Epithelial cell of proximal tubule (primary cell): ENCODE measurements at regions not wholly inside any gene's neighbourhood (a gene's known extent, or its start where the extent isn't known, plus 50 kb on each side); places are given as distances from the start of the nearest gene placed in this dataset.

Experiments
- DNase-seq: peaks from one replicate; pipeline ENCODE4 v3.0.0-alpha.2; 2011; ENCODE audit warnings: low read depth
- H3K4me3 ChIP-seq: 2 replicates; pipeline ENCODE4 v1.5.1; 2011; ENCODE audit warnings: low read depth, mild to moderate bottlenecking, low read length
- TF ChIP-seq, protein P1 (sequence below): conservative IDR thresholded peaks from 2 replicates; pipeline ENCODE4 v1.5.1; 2012; ENCODE audit warnings: low read depth, mild to moderate bottlenecking, low read length

DNA sequence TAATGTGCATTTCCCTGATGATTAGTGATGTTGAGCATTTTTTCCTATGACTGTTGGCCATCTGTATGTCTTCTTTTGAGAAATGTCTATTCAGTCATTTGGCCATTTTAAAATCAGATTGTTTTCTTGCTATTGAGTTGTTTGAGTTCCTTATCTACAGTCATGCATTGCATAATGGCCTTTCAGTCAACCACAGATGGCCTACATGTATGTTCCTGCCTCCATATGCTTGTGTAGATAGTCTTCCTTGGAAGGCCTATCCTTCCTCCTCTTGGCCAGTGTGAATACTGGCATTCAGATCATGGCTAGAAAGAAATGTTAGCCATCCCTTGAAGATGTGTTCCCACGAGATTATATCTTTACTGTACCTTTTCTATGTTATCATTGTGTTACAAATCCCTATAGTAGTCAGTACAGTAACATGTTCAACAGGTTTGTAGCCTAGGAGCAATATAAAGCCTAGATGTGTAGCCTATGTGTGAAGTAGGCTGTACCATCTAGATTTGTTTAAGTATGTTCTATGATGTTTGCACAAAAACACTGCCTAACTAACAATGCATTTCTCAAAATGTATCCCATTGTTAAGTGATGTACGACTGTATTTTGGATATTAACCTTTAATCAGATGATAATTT is 65.6 kb upstream of the CD302 start:
- DNase-seq: no peak
- H3K4me3 ChIP-seq: no peak overlapping the region
- TF ChIP-seq, protein P1, sequence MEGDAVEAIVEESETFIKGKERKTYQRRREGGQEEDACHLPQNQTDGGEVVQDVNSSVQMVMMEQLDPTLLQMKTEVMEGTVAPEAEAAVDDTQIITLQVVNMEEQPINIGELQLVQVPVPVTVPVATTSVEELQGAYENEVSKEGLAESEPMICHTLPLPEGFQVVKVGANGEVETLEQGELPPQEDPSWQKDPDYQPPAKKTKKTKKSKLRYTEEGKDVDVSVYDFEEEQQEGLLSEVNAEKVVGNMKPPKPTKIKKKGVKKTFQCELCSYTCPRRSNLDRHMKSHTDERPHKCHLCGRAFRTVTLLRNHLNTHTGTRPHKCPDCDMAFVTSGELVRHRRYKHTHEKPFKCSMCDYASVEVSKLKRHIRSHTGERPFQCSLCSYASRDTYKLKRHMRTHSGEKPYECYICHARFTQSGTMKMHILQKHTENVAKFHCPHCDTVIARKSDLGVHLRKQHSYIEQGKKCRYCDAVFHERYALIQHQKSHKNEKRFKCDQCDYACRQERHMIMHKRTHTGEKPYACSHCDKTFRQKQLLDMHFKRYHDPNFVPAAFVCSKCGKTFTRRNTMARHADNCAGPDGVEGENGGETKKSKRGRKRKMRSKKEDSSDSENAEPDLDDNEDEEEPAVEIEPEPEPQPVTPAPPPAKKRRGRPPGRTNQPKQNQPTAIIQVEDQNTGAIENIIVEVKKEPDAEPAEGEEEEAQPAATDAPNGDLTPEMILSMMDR: no peak

DNA sequence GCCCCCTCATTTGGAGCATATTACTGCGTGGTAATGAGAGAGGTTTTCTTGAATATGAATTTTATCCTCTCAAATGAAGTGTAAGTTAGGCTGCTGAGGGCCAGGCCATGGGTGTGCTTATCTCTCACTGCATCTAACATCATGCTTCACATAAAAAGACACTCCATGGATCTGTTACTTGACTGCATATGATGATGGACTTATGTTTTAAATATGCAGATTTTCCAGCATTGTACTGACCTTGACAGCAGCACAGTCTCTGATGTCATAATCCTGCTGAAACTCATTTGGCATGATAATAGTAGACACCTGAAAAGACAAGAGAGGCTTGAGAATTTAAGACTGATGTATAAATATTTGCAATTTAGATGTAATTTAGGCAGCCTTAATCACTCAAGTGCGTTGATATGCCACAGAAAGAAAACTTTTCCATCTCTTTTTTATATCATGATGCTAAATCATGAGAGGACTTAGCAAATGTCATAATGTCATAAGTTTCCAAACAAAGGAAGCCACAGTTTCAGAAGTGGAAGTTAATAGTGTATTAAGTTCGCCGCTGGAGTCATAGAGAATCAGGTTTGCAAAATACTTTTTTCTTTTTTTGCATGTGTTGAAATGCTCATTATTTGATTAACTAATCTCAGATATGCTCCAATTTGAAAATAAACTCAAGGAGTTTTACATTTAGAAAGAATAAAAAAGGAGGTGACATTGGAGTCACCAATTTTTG is 62.7 kb upstream of the CD302 start:
- TF ChIP-seq, protein P1: no peak
- no peak overlapping the region for H3K4me3 ChIP-seq
- DNase-seq: no peak

DNA sequence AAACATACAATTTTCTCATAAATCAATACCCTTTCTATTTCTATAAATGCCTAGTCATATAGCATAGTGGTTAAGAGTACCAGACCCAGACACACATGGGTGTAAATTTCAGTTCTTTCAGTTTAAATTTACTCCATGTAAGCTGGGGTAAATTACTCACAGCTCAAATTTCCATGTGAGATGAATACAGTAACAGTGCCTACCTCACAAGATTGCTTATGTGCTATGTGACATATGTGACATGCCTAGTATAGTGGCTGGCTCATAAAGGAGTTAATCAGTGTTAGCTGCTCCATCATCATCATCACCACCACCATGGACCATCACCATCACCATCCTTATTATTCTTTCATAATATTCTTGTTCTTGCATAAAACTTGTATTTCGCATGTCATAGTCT is 61.6 kb upstream of the CD302 start:
- DNase-seq: no peak
- TF ChIP-seq, protein P1: no peak
- no peak overlapping the region for H3K4me3 ChIP-seq

DNA sequence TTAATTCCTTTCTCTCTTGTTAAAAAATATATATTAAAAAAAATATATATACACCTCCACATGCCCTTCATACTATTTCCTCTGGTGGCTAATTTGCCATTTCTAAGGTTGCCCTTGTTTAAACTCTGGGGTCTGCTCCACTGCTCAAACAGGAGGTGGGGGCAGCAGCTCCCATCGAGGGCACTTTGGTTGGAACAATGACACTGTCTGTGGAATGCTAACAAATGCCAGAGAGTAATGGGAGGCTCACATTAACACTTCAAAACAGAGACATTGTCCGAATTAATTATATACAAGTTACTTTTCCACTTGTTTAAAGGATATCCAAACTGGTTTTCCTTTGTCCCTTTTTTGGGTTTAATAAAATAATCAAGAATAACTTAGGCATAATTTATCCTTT is 58.8 kb upstream of the CD302 start:
- TF ChIP-seq, protein P1: no peak
- no peak overlapping the region for H3K4me3 ChIP-seq
- DNase-seq: no peak

DNA sequence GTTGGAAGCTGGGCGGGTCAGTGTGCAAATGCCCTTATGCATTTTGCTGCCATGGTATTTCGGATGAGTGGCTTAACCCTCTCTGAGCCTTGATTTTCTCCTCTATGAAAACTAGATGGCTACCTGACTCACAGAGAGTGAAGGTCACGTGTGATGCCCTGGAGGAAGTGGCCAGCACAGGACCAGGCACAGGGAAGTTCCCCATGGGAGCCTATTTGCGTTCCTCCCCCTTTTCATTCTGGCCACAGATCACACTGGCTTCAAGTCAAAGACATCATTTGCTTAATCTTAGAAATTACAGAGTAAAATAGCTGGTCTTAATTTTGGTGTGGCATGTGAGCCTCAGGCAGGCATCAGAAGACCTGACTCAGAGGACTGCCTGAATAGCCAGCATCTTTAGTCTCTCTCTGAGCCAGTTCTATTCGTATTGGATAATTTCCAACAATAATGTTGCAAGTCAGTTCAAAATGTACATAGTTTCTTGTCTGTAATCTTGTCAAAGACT is 57.6 kb upstream of the CD302 start:
- TF ChIP-seq, protein P1: no peak
- no peak overlapping the region for H3K4me3 ChIP-seq
- no peak for DNase-seq

DNA sequence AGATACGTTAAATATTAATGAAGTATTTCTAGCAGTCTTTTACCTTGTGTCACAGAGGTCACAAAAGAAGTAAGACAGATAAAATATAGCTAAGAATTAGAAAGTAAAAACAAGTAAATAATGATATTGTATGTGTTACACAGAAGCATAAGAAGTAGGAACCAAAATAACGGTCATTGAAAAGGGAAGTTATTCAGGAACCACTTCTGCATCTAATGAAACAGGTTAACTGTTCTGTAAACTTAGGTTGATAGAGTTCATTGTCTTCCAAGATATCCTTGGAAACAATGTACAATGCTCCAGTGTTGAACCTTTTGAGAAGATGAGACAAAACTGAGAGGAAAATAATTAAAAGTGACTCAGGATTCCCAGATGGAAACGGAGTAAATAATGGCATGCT is 57.1 kb upstream of the CD302 start:
- H3K4me3 ChIP-seq: no peak overlapping the region
- no peak for DNase-seq
- TF ChIP-seq, protein P1: no peak

DNA sequence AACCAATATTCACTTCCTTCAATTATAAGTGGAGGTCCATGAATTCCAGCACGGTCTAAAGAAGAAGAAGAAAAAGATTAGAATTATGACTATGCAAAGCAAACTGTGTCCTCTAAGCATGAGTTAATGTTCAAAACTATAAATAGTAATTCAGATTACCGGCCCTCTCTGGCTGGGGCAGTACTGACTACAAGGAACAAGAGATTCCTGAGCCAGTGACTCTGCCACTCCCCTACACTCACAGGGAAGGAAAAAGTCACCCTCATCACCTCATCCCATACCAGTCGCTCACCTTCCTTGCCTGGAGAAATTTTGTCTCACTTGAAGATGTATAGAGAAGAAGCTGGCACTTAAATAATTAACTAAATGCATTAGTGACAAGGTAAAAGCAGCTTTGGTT is 56.5 kb upstream of the CD302 start:
- no peak for DNase-seq
- no peak overlapping the region for H3K4me3 ChIP-seq
- TF ChIP-seq, protein P1: no peak
